CD4-positive, alpha-beta T cell (primary cell): ENCODE measurements at regions not wholly inside any gene's neighbourhood (a gene's known extent, or its start where the extent isn't known, plus 50 kb on each side); places are given as distances from the start of the nearest gene placed in this dataset.

Experiments
- ATAC-seq: fragments of 200-7000 bp; cut with Tn5 transposase; one replicate; pipeline ENCODE4 v1.10.0; 2022; ENCODE audit warnings: mild to moderate bottlenecking; ENCODE audit not compliant: poor library complexity
- CTCF ChIA-PET: fragments of 350-600 bp; sonication (Branson Sonifier 250); formaldehyde crosslinking; loops from one replicate; lab custom pipeline; 2021; ENCODE audit warnings: antibody characterized with exemption, inconsistent platforms; lab: Charles Lee
- POLR2A ChIA-PET: fragments of 350-600 bp; sonication (Branson Sonifier 250); formaldehyde crosslinking; loops from one replicate; lab custom pipeline; 2021; ENCODE audit warnings: antibody characterized with exemption, inconsistent platforms; lab: Charles Lee
- DNase-seq, 14 experiments: peaks; one replicate each; pipeline ENCODE4 v3.0.0-alpha.2; 2013 to 2020; ENCODE audit warnings: mixed read lengths in 2 of 14
- H3K27ac ChIP-seq, 2 donors: one replicate each; pipeline versions ENCODE4 v1.5.1 to v1.7.0; 2013; ENCODE audit warnings: low read length in 2 of 2, low read depth in 1 of 2, mild to moderate bottlenecking in 1 of 2
- H3K27me3 ChIP-seq, 2 experiments: 1 replicate in 1 of 2; 2 replicates in 1 of 2; pipeline versions ENCODE4 v1.6.1 to v1.7.0; 2013; ENCODE audit warnings: low read length in 2 of 2, control low read depth in 1 of 2, mild to moderate bottlenecking in 1 of 2, moderate library complexity in 1 of 2; ENCODE audit not compliant: insufficient read depth in 2 of 2, control insufficient read depth in 1 of 2
- H3K36me3 ChIP-seq: one replicate; pipeline ENCODE4 v1.6.1; 2013; ENCODE audit warnings: low read length, control low read depth; ENCODE audit not compliant: insufficient read depth
- H3K4me1 ChIP-seq: one replicate; pipeline ENCODE4 v1.6.1; 2013; ENCODE audit warnings: low read length, control low read depth; ENCODE audit not compliant: insufficient read depth
- H3K4me3 ChIP-seq: one replicate; pipeline ENCODE4 v1.5.1; 2013; ENCODE audit warnings: mild to moderate bottlenecking, low read length, moderate library complexity
- H3K9me3 ChIP-seq, 2 experiments: 1 replicate in 1 of 2; 2 replicates in 1 of 2; pipeline versions ENCODE4 v1.6.1 to v1.7.0; 2013; ENCODE audit warnings: low read length in 2 of 2, mild to moderate bottlenecking in 2 of 2, control low read depth in 1 of 2, moderate library complexity in 1 of 2; ENCODE audit not compliant: control insufficient read depth in 1 of 2, insufficient read depth in 1 of 2
- H3K27ac Mint-ChIP-seq: one replicate; pipeline ENCODE4 v1.8.0; 2020; ENCODE audit warnings: mixed read lengths
- H3K27me3 Mint-ChIP-seq: one replicate; pipeline ENCODE4 v1.8.0; 2021; ENCODE audit warnings: mixed read lengths
- H3K36me3 Mint-ChIP-seq: one replicate; pipeline ENCODE4 v1.8.0; 2021; ENCODE audit warnings: low read depth, mixed read lengths
- H3K4me1 Mint-ChIP-seq: one replicate; pipeline ENCODE4 v1.8.0; 2021; ENCODE audit warnings: low read depth, mixed read lengths
- H3K4me3 Mint-ChIP-seq: one replicate; pipeline ENCODE4 v1.8.0; 2020; ENCODE audit warnings: mild to moderate bottlenecking, mixed read lengths
- H3K9me3 Mint-ChIP-seq: one replicate; pipeline ENCODE4 v1.8.0; 2020; ENCODE audit warnings: mixed read lengths
- CTCF ChIP-seq: fragments of 200-600 bp; IDR thresholded peaks from one replicate; pipeline ENCODE4 v1.8.0; 2022; ENCODE audit warnings: antibody characterized with exemption, mild to moderate bottlenecking
- intact Hi-C, 2 experiments: fragments of 100-400 bp; cut with DNase I in 1 of 2; cut with micrococcal nuclease in 1 of 2; formaldehyde crosslinking; loops; one replicate each; pipeline versions ENCODE4 v1.15.1 to v1.9.0; 2023 to 2025; cut with DNase I, micrococcal nuclease

- no peaks in the 10 kb centered on the region for H3K9me3 ChIP-seq
- TF ChIP-seq CTCF = no peak
- Mint-ChIP-seq H3K27me3 (peaks cover 12% of the 10 kb centered on the region), H3K27ac (no peak overlapping the region), H3K9me3 (no peaks in the 10 kb centered on the region), H3K4me1 (no peaks in the 10 kb centered on the region), H3K4me3 (no peak overlapping the region), H3K36me3 (no peaks in the 10 kb centered on the region)
- no peak overlapping the region for H3K27ac ChIP-seq
- no peak overlapping the region for H3K4me3 ChIP-seq
- no peaks in the 10 kb centered on the region for H3K4me1 ChIP-seq
- no peak for DNase-seq
- ATAC-seq = no peak
- H3K27me3 ChIP-seq = no peaks in the 10 kb centered on the region
- H3K36me3 ChIP-seq = no peaks in the 10 kb centered on the region
- intact Hi-C loops = no loop called here
- ChIA-PET POLR2A (no interaction called here), CTCF (no interaction called here)
Observed at GRCh38 chr11:45549257-45549656, 116.2 kb downstream of the CHST1 start.

GRCh38 chr11:45546366-45546765 is 119.1 kb downstream of the CHST1 start:
- H3K4me1 ChIP-seq = no peaks in the 10 kb centered on the region
- no peaks in the 10 kb centered on the region for H3K9me3 Mint-ChIP-seq
- H3K4me1 Mint-ChIP-seq = no peaks in the 10 kb centered on the region
- H3K27ac ChIP-seq = no peak overlapping the region
- no peaks in the 10 kb centered on the region for H3K36me3 Mint-ChIP-seq
- TF ChIP-seq CTCF = no peak
- no peak overlapping the region for H3K4me3 ChIP-seq
- H3K27me3 Mint-ChIP-seq = peaks cover 20% of the 10 kb centered on the region
- intact Hi-C loops = no loop called here
- no peaks in the 10 kb centered on the region for H3K9me3 ChIP-seq
- DNase-seq (no peak), ATAC-seq (no peak)
- no peaks in the 10 kb centered on the region for H3K36me3 ChIP-seq
- POLR2A ChIA-PET = no interaction called here
- peaks cover 0 to 3% of the 10 kb centered on the region in 2 experiments for H3K27me3 ChIP-seq
- no peak overlapping the region for H3K4me3 Mint-ChIP-seq
- CTCF ChIA-PET = no interaction called here
- no peak overlapping the region for H3K27ac Mint-ChIP-seq

- no peak overlapping the region for H3K4me3 Mint-ChIP-seq
- no peaks in the 10 kb centered on the region for H3K9me3 Mint-ChIP-seq
- H3K36me3 ChIP-seq = no peaks in the 10 kb centered on the region
- intact Hi-C loops = no loop called here
- no peak for TF ChIP-seq CTCF
- no peaks in the 10 kb centered on the region for H3K36me3 Mint-ChIP-seq
- H3K4me3 ChIP-seq = no peak overlapping the region
- ChIA-PET POLR2A (no interaction called here), CTCF (no interaction called here)
- no peaks in the 10 kb centered on the region for H3K4me1 ChIP-seq
- no peak overlapping the region for H3K27ac Mint-ChIP-seq
- ATAC-seq (no peak), DNase-seq (no peak)
- no peak overlapping the region for H3K27ac ChIP-seq
- no peaks in the 10 kb centered on the region for H3K4me1 Mint-ChIP-seq
- H3K27me3 Mint-ChIP-seq = peaks cover 27% of the 10 kb centered on the region
- peaks cover 0 to 3% of the 10 kb centered on the region in 2 experiments for H3K27me3 ChIP-seq
- no peaks in the 10 kb centered on the region for H3K9me3 ChIP-seq
Observed at GRCh38 chr11:45544826-45545225, 120.6 kb downstream of the CHST1 start.
